ENCODE measurements at regions not wholly inside any gene's neighbourhood (a gene's known extent, or its start where the extent isn't known, plus 50 kb on each side); places are given as distances from the start of the nearest gene placed in this dataset.

GRCh38 chr20:6691516-6691915 lies 76.0 kb upstream of the BMP2 start:
- ChIA-PET CTCF (no interaction called here), POLR2A (no interaction called here)
- DNase-seq (ENCODE audit: low spot score) (no peak), ATAC-seq (no peak)
- no peak for TF ChIP-seq FOXK1 (CRISPR knock-in tag; IDR thresholded peaks at IDR 0.05)
- no peak for TF ChIP-seq CDX4 (CRISPR knock-in tag; IDR thresholded peaks at IDR 0.05; ENCODE audit: borderline replicate concordance)
- no peak for TF ChIP-seq NR1H2 (CRISPR knock-in tag; IDR thresholded peaks at IDR 0.05)
- no peak for TF ChIP-seq NFYB (CRISPR knock-in tag; conservative IDR thresholded peaks at IDR 0.05; ENCODE audit: low read depth)
- TF ChIP-seq IRF1 (CRISPR knock-in tag; IDR thresholded peaks at IDR 0.05): no peak
- no peak for TF ChIP-seq HMGA2 (CRISPR knock-in tag; IDR thresholded peaks at IDR 0.05)
- no peak for TF ChIP-seq RELA (CRISPR knock-in tag; IDR thresholded peaks at IDR 0.05; ENCODE audit: borderline replicate concordance)
- TF ChIP-seq, protein P1, sequence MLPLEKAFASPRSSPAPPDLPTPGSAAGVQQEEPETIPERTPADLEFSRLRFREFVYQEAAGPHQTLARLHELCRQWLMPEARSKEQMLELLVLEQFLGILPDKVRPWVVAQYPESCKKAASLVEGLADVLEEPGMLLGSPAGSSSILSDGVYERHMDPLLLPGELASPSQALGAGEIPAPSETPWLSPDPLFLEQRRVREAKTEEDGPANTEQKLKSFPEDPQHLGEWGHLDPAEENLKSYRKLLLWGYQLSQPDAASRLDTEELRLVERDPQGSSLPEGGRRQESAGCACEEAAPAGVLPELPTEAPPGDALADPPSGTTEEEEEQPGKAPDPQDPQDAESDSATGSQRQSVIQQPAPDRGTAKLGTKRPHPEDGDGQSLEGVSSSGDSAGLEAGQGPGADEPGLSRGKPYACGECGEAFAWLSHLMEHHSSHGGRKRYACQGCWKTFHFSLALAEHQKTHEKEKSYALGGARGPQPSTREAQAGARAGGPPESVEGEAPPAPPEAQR (CRISPR knock-in tag; IDR thresholded peaks at IDR 0.05): no peak
- no peak for TF ChIP-seq JAZF1 (CRISPR knock-in tag; IDR thresholded peaks at IDR 0.05)
- no peak for TF ChIP-seq CREM (CRISPR knock-in tag; IDR thresholded peaks at IDR 0.05)
- TF ChIP-seq TEAD4 (CRISPR knock-in tag; IDR thresholded peaks at IDR 0.05): no peak
- no peak for TF ChIP-seq MXD4 (CRISPR knock-in tag; IDR thresholded peaks at IDR 0.05; ENCODE audit: borderline replicate concordance)
- no peak for TF ChIP-seq ZNF416 (CRISPR knock-in tag; IDR thresholded peaks at IDR 0.05)
- TF ChIP-seq PRRX2 (CRISPR knock-in tag; IDR thresholded peaks at IDR 0.05): no peak
- no peak for TF ChIP-seq ZBTB21 (CRISPR knock-in tag; IDR thresholded peaks at IDR 0.05; ENCODE audit: borderline replicate concordance)
- no peaks in the 10 kb centered on the region for H3K36me3 Mint-ChIP-seq
- H3K4me1 Mint-ChIP-seq: peaks cover 4% of the 10 kb centered on the region; the same call in 1 of the 2 replicates
- H3K9me3 Mint-ChIP-seq: peaks cover 3% of the 10 kb centered on the region
- H3K27ac Mint-ChIP-seq: no peak overlapping the region
- no peak overlapping the region for H3K4me3 Mint-ChIP-seq
- H3K27me3 Mint-ChIP-seq (ENCODE audit: low read depth): no peaks in the 10 kb centered on the region

DNA sequence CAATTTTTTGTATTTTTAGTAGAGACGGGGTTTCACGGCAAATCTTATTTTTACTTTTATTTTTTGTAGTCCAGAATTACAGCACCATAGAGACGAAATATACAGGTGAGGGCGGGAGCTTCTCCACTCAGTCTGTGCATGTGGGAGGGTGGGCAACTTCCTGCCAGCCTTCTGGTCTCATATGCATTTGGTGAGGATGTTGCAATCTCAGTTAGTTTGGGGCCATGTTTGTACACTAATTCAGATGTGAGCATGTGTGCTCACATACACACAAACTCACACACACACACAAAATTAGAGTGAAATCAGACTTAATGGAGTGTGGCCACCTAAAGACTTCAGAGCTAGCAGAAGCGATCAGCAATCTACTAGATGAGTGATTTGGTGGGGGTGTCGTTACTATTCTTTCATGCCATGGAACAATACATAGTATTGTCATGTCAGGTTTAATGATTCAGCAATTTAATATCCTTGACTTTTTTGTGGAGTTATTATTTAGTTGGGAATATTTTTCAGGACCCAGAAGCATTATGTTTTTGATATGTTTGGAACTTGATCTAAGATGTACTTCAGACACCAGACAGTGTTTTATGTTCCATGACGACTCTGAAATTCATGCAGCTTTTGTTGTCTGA lies 78.0 kb upstream of the BMP2 start:
- DNase-seq (ENCODE audit: low spot score) (no peak), ATAC-seq (no peak)
- no peak for TF ChIP-seq CREB1 (CRISPR knock-in tag; IDR thresholded peaks at IDR 0.05)
- no peak for TF ChIP-seq TCF7 (CRISPR knock-in tag; IDR thresholded peaks at IDR 0.05; ENCODE audit: low read depth)
- TF ChIP-seq, protein P2, sequence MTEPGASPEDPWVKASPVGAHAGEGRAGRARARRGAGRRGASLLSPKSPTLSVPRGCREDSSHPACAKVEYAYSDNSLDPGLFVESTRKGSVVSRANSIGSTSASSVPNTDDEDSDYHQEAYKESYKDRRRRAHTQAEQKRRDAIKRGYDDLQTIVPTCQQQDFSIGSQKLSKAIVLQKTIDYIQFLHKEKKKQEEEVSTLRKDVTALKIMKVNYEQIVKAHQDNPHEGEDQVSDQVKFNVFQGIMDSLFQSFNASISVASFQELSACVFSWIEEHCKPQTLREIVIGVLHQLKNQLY (CRISPR knock-in tag; IDR thresholded peaks at IDR 0.05): no peak
- CTCF ChIA-PET: no interaction called here
- Mint-ChIP-seq H3K9me3 (no peaks in the 10 kb centered on the region; the same call in 1 of the 2 replicates), H3K4me3 (no peak overlapping the region), H3K27me3 (ENCODE audit: low read depth) (no peaks in the 10 kb centered on the region), H3K4me1 (peaks cover 4% of the 10 kb centered on the region; the same call in 1 of the 2 replicates), H3K27ac (no peak overlapping the region), H3K36me3 (no peaks in the 10 kb centered on the region)
- POLR2A ChIA-PET: no interaction called here

DNA sequence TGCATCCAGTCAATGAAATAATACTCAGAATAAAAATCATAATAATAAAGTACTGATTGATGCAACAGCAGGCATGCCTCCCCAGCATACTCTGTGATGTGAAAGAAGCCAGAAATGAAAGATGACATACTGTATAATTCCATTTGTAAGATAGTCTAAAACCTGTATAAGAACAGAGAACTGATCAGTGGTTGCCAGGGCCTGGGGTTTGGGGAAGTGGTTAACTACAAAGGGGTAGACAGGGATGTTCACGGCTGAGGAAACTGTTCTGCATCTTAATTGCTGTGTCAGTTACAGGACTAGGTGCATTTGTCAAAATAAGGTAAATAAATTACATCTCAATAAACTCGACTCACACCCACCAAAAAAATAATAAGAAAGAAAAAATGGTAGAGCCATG lies 81.3 kb upstream of the BMP2 start:
- Mint-ChIP-seq H3K9me3 (no peaks in the 10 kb centered on the region; the same call in 1 of the 2 replicates), H3K36me3 (no peaks in the 10 kb centered on the region), H3K4me1 (peaks cover 4% of the 10 kb centered on the region; the same call in 1 of the 2 replicates), H3K4me3 (no peak overlapping the region), H3K27me3 (ENCODE audit: low read depth) (no peaks in the 10 kb centered on the region), H3K27ac (no peak overlapping the region)
- ChIA-PET CTCF (no interaction called here), POLR2A (no interaction called here)
- DNase-seq (ENCODE audit: low spot score) (no peak), ATAC-seq (no peak)
- TF ChIP-seq, protein P3, sequence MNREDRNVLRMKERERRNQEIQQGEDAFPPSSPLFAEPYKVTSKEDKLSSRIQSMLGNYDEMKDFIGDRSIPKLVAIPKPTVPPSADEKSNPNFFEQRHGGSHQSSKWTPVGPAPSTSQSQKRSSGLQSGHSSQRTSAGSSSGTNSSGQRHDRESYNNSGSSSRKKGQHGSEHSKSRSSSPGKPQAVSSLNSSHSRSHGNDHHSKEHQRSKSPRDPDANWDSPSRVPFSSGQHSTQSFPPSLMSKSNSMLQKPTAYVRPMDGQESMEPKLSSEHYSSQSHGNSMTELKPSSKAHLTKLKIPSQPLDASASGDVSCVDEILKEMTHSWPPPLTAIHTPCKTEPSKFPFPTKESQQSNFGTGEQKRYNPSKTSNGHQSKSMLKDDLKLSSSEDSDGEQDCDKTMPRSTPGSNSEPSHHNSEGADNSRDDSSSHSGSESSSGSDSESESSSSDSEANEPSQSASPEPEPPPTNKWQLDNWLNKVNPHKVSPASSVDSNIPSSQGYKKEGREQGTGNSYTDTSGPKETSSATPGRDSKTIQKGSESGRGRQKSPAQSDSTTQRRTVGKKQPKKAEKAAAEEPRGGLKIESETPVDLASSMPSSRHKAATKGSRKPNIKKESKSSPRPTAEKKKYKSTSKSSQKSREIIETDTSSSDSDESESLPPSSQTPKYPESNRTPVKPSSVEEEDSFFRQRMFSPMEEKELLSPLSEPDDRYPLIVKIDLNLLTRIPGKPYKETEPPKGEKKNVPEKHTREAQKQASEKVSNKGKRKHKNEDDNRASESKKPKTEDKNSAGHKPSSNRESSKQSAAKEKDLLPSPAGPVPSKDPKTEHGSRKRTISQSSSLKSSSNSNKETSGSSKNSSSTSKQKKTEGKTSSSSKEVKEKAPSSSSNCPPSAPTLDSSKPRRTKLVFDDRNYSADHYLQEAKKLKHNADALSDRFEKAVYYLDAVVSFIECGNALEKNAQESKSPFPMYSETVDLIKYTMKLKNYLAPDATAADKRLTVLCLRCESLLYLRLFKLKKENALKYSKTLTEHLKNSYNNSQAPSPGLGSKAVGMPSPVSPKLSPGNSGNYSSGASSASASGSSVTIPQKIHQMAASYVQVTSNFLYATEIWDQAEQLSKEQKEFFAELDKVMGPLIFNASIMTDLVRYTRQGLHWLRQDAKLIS (CRISPR knock-in tag; IDR thresholded peaks at IDR 0.05; ENCODE audit: borderline replicate concordance): no peak
- TF ChIP-seq ZNF281 (CRISPR knock-in tag; IDR thresholded peaks at IDR 0.05) (no peak), TEAD1 (CRISPR knock-in tag; IDR thresholded peaks at IDR 0.05) (no peak), PREB (CRISPR knock-in tag; IDR thresholded peaks at IDR 0.05; ENCODE audit: borderline replicate concordance) (no peak)
